ENCODE measurements at regions not wholly inside any gene's neighbourhood (a gene's known extent, or its start where the extent isn't known, plus 50 kb on each side); places are given as distances from the start of the nearest gene placed in this dataset.

DNA sequence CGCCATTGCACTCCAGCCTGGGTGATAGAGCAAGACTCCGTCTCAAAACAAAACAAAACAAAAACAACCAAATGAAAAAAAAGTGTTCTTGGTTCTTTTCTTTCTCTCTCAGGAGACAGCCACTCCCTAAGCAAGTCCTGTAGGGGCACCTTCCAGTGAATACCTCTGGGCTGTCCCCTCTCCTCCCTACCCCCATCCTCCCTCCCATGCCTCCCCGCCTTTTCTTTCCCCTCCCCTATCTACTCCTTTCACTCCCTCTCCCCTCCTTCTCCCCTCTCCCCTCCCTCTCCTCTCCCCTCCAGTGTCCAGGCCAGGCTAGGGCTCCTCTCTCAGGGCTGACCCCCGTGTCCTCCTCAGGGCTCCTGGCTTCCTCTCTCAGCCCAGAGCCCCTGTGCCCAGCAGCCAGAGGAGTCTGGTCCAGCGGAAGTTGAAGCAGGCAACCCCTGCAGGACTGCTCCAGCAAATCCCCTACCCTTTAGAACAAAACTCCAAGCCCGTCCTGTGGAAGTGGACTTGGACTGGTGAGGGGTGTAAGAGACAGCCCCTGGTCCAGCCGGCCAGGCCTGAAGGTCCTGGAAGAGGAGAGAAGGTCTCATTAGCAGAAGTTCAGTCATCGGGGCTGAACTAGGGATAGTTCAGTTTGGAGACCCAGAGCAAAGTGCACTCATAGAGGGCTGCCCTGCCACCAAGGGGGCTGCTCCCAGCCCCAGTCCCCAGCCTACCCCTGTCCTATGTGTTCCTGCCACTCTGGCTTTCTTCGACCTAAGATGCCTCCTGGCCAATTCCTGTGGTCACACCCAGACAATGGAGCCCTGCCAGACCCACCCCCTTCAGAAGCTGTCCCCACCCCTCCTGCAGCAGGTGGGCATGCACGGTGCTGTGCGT is 79.8 kb upstream of the IQSEC1 start:
- TF ChIP-seq, protein P1, sequence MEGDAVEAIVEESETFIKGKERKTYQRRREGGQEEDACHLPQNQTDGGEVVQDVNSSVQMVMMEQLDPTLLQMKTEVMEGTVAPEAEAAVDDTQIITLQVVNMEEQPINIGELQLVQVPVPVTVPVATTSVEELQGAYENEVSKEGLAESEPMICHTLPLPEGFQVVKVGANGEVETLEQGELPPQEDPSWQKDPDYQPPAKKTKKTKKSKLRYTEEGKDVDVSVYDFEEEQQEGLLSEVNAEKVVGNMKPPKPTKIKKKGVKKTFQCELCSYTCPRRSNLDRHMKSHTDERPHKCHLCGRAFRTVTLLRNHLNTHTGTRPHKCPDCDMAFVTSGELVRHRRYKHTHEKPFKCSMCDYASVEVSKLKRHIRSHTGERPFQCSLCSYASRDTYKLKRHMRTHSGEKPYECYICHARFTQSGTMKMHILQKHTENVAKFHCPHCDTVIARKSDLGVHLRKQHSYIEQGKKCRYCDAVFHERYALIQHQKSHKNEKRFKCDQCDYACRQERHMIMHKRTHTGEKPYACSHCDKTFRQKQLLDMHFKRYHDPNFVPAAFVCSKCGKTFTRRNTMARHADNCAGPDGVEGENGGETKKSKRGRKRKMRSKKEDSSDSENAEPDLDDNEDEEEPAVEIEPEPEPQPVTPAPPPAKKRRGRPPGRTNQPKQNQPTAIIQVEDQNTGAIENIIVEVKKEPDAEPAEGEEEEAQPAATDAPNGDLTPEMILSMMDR (IDR thresholded peaks at IDR 0.05; ENCODE audit: insufficient read depth, low read depth, low read length, missing control alignments) = no peak
- H3K4me3 ChIP-seq (ENCODE audit: low read depth, low read length) = no peak overlapping the region
- no peak for DNase-seq (ENCODE audit: low read depth)

DNA sequence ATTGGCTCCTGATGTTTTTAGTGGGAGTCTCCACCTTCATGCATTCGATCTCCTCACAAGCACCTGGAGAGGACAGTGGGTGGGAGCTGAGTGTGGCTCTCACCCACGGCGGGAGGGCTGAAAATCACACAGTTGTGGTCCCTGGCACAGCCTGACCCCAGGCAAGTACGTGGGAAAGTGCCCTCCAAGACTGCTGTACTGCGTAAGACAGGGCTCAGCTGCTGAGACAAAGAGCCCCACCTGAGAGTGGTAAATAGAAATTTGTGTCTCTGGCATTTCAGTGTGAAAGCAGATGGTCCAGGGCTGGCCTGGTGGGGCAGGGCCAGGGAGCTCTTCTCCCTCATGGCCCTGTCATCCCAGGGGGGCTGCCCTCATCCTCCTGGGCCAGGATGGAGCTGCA is 77.4 kb upstream of the IQSEC1 start:
- TF ChIP-seq, protein P1 (IDR thresholded peaks at IDR 0.05; ENCODE audit: insufficient read depth, low read depth, low read length, missing control alignments) = no peak
- DNase-seq (ENCODE audit: low read depth) = no peak
- H3K4me3 ChIP-seq (ENCODE audit: low read depth, low read length) = no peak overlapping the region

DNA sequence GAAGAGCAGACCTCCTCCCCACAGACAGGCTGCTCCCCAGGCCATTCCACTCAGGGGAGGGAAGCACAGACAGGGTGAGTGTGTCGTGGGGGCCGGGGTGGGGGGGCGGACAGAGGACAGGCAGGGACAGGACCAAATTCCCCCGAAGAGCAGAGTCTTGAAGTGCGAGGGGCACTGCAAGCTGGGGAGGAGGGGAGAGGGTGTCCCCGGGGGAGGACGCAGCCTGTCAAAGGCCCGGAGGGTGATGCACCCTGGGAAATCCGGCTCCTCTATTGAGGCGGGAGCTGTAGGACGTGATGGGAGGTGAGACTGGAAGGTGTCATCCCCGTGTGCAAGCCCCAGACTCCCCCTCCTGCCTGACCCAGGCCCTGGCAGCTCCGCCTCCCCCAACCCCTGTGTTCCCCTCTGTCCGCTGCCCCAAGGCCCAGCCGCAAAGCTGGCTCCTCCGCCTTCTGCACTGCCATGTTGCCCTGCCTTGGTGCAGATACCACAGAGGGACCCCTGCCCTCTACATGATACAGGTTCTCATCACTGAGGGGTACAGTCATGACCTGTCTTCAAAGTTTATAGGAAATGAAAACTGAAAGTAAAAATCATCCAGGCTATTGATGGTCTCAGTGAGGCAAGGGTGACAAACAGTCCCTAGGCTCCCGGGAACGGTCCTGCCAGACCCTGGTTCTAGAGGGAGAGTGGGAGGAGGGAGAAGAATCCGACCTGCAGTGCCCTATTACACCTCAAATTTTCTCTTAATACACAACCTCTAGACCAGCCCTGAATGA is 76.3 kb upstream of the IQSEC1 start:
- TF ChIP-seq, protein P1 (IDR thresholded peaks at IDR 0.05; ENCODE audit: insufficient read depth, low read depth, low read length, missing control alignments) = no peak
- H3K4me3 ChIP-seq (ENCODE audit: low read depth, low read length) = no peak overlapping the region
- no peak for DNase-seq (ENCODE audit: low read depth)

DNA sequence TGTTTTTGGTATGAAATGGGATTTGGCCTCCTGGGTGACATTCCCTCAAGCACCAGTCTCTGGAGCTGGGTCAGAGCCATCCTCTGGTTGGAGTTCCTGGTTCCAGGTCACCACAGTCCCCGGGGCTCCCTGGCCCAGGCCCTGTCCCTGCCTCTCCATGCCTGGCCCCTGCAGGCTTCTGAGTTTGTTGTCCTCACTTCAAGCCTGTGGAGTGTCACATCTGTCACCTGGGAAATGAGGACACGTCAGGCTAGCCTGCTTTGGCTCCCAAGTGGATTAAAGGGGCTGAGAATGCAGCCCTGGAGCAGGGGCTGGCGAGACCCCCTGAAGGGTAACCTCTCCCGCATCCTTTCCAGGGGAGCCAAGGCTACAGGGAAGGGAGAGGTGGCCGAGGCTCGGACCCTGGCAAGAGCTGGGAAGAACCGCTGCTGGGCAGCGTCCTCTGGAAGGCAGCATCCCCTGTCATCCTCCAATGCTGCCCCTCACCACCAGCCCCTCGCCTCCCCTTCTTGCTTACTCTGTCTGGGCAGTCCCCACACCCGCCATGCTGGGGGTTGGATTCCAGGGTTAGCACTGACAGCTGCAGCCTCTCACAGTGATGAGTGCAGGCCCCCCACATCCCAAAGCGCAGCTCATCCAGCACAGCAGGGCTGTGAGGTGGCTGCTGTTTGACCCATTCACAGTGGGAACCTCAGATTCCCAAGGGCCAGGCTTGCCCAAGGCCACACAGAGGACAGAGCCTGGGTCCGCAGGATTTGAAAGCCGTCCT is 75.5 kb upstream of the IQSEC1 start:
- DNase-seq (ENCODE audit: low read depth) = no peak
- no peak overlapping the region for H3K4me3 ChIP-seq (ENCODE audit: low read depth, low read length)
- TF ChIP-seq, protein P1 (IDR thresholded peaks at IDR 0.05; ENCODE audit: insufficient read depth, low read depth, low read length, missing control alignments) = no peak

DNA sequence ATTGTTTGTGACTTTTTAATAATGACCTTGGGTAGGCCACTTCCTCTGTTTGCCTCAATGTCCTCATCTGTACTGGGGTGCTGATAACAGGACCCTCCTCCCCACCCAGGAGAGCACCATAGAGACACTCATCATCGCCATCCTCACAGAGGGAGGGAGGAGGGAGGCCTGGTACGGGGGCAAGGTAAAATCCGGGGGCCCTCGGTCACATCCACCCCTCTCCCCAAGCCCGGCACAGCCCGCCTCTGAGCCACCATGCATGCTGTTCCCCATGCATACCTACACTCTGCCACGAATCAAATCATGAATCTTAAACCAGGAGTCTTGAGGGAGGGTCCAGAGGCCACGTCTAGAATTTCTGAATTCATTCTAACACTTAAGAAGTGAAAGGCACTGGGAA is 74.9 kb upstream of the IQSEC1 start:
- no peak for DNase-seq (ENCODE audit: low read depth)
- TF ChIP-seq, protein P1 (IDR thresholded peaks at IDR 0.05; ENCODE audit: insufficient read depth, low read depth, low read length, missing control alignments) = no peak
- no peak overlapping the region for H3K4me3 ChIP-seq (ENCODE audit: low read depth, low read length)

DNA sequence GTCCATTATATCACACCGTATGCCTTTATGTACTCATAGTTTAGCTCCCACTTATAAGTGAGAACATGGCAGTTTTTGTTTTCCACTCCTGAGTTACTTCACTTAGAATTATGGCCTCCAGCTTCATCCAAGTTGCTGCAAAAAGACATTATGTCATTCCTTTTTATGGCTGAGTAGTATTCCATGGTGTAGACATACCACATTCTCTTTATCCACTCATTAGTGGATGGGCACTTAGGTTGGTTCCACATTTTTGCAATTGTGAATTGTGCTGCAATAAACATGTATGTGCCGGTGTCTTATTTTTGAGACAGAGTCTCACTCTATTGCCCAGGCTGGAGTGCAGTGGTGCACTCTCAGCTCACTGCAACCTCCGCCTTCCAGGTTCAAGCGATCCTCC is 74.1 kb upstream of the IQSEC1 start:
- TF ChIP-seq, protein P1 (IDR thresholded peaks at IDR 0.05; ENCODE audit: insufficient read depth, low read depth, low read length, missing control alignments) = no peak
- H3K4me3 ChIP-seq (ENCODE audit: low read depth, low read length) = no peak overlapping the region
- no peak for DNase-seq (ENCODE audit: low read depth)
